ENCODE measurements at regions not wholly inside any gene's neighbourhood (a gene's known extent, or its start where the extent isn't known, plus 50 kb on each side); places are given as distances from the start of the nearest gene placed in this dataset.

DNA sequence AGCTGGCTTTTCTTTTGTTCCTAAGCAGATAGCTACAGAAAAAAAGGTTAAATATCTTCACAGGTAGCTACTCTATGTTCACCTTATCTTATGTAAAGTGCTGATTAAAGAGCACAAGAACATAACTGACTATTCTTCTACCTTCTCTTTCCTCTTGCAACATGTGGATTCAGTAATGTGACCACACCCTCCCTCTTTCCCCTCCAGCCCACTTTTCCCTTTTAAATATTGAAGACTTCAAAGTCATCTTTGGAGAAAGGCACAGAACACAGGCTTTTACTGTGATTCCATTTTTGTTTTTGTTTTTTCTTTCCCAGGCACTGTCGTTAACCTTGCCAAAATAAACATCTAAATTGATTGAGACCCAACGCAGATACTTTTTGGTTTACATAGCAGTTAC lies 418.1 kb upstream of the CDH20 start:
- TF ChIP-seq, protein P1, sequence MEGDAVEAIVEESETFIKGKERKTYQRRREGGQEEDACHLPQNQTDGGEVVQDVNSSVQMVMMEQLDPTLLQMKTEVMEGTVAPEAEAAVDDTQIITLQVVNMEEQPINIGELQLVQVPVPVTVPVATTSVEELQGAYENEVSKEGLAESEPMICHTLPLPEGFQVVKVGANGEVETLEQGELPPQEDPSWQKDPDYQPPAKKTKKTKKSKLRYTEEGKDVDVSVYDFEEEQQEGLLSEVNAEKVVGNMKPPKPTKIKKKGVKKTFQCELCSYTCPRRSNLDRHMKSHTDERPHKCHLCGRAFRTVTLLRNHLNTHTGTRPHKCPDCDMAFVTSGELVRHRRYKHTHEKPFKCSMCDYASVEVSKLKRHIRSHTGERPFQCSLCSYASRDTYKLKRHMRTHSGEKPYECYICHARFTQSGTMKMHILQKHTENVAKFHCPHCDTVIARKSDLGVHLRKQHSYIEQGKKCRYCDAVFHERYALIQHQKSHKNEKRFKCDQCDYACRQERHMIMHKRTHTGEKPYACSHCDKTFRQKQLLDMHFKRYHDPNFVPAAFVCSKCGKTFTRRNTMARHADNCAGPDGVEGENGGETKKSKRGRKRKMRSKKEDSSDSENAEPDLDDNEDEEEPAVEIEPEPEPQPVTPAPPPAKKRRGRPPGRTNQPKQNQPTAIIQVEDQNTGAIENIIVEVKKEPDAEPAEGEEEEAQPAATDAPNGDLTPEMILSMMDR (IDR thresholded peaks at IDR 0.05) = no peak
- TF ChIP-seq POLR2A (IDR thresholded peaks at IDR 0.05) = no peak
